AG04450 (cell line): ENCODE measurements at regions not wholly inside any gene's neighbourhood (a gene's known extent, or its start where the extent isn't known, plus 50 kb on each side); places are given as distances from the start of the nearest gene placed in this dataset.
"Not testable (repeated sequence)": the region's sequence is repeated elsewhere in the genome, so short reads cannot be mapped to it uniquely, and the experiment has no call there.

Experiments used
- CTCF ChIA-PET: fragments of 300-600, 350-600 bp; formaldehyde crosslinking; extraction: SDS; loops from one replicate; lab custom pipeline; 2022; ENCODE audit warnings: antibody characterized with exemption, inconsistent platforms; lab: Charles Lee
- POLR2A ChIA-PET: fragments of 350-600 bp; formaldehyde crosslinking; extraction: SDS; loops from one replicate; lab custom pipeline; 2021; ENCODE audit warnings: antibody characterized with exemption, inconsistent platforms; lab: Yijun Ruan, JAX
- DNase-seq: peaks from one replicate; pipeline ENCODE4 v3.0.0-alpha.2; 2011; ENCODE audit warnings: low read depth, low spot score
- H3K27ac ChIP-seq: one replicate; pipeline ENCODE4 v1.5.1; 2012; ENCODE audit warnings: low read depth, low read length, control low read depth
- H3K27me3 ChIP-seq: one replicate; pipeline ENCODE4 v1.6.0; 2012; ENCODE audit warnings: low read length; ENCODE audit not compliant: control insufficient read depth, insufficient read depth
- H3K4me3 ChIP-seq: 2 replicates; pipeline ENCODE4 v1.5.1; 2011; ENCODE audit warnings: mild to moderate bottlenecking, low read depth, low read length, control low read depth
- H3K9me3 ChIP-seq: 2 replicates; pipeline ENCODE4 v1.5.1; 2012; ENCODE audit warnings: low read length; ENCODE audit not compliant: control insufficient read depth, insufficient read depth
- TF ChIP-seq, protein P1 (sequence below): IDR thresholded peaks from 2 replicates; pipeline ENCODE4 v1.5.1; 2011; ENCODE audit warnings: low read depth, low read length, control low read depth, inconsistent platforms

DNA sequence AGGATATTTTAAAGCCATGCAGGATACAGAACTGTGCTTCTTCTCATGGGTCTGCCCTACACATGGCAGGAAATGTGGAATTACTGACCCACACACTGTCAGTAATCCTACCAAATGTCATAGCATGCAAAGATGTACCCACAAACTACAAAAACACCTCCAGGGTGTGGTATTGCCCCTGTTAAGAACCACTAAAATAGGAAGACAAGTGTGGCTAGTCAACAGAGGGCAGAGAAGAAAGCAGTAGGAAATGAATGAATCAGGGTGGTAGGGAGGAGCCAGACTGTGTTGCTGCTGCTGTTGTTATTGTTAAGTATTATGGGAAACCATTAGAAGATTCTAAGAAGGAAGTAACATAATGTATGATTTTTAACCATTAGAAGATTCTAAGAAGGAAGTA is 556.7 kb upstream of the ACVR2A start:
- Histone ChIP-seq H3K27me3 (no peaks in the 10 kb centered on the region), H3K4me3 (no peak overlapping the region), H3K9me3 (no peaks in the 10 kb centered on the region), H3K27ac (no peak overlapping the region)
- DNase-seq, result no peak
- POLR2A ChIA-PET, result no interaction called here
- CTCF ChIA-PET, result no interaction called here
- TF ChIP-seq, protein P1, sequence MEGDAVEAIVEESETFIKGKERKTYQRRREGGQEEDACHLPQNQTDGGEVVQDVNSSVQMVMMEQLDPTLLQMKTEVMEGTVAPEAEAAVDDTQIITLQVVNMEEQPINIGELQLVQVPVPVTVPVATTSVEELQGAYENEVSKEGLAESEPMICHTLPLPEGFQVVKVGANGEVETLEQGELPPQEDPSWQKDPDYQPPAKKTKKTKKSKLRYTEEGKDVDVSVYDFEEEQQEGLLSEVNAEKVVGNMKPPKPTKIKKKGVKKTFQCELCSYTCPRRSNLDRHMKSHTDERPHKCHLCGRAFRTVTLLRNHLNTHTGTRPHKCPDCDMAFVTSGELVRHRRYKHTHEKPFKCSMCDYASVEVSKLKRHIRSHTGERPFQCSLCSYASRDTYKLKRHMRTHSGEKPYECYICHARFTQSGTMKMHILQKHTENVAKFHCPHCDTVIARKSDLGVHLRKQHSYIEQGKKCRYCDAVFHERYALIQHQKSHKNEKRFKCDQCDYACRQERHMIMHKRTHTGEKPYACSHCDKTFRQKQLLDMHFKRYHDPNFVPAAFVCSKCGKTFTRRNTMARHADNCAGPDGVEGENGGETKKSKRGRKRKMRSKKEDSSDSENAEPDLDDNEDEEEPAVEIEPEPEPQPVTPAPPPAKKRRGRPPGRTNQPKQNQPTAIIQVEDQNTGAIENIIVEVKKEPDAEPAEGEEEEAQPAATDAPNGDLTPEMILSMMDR, result no peak

GRCh38 chr2:147275943-147276342 is 568.9 kb upstream of the ACVR2A start:
- ChIA-PET CTCF (no interaction called here), POLR2A (no interaction called here)
- Histone ChIP-seq H3K27me3 (no peaks in the 10 kb centered on the region), H3K27ac (no peak overlapping the region), H3K4me3 (no peak overlapping the region), H3K9me3 (no peaks in the 10 kb centered on the region; the same call in 1 of the 2 replicates)
- TF ChIP-seq, protein P1, result no peak
- DNase-seq, result no peak

GRCh38 chr2:147273628-147274027 is 571.2 kb upstream of the ACVR2A start:
- H3K9me3 ChIP-seq, result no peaks in the 10 kb centered on the region; the same call in 1 of the 2 replicates
- H3K4me3 ChIP-seq, result no peak overlapping the region
- no peak for DNase-seq
- no peaks in the 10 kb centered on the region for H3K27me3 ChIP-seq
- no peak overlapping the region for H3K27ac ChIP-seq
- ChIA-PET CTCF (no interaction called here), POLR2A (no interaction called here)
- TF ChIP-seq, protein P1, result no peak

DNA sequence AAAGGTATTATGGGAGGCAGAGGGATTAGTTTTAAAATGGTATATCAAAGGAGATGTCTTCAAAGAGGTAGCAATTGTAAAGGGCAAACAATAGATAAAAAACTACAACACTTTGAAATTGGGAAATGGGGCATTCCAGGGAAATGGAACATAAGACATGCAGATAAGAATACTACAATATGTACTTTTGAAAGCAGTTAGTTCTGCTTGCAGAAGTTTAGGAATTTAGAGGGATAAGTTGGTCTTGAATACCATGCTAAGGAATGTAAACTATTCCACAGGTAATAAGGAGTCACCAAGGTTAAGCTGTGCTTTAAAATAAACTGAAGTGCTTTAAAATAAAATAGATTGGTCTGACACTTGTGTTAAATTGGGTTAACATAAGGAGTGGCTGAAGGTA is 571.7 kb upstream of the ACVR2A start:
- Histone ChIP-seq H3K27me3 (no peaks in the 10 kb centered on the region), H3K27ac (no peak overlapping the region), H3K4me3 (no peak overlapping the region), H3K9me3 (no peaks in the 10 kb centered on the region)
- TF ChIP-seq, protein P1, result no peak
- ChIA-PET POLR2A (no interaction called here), CTCF (no interaction called here)
- no peak for DNase-seq

DNA sequence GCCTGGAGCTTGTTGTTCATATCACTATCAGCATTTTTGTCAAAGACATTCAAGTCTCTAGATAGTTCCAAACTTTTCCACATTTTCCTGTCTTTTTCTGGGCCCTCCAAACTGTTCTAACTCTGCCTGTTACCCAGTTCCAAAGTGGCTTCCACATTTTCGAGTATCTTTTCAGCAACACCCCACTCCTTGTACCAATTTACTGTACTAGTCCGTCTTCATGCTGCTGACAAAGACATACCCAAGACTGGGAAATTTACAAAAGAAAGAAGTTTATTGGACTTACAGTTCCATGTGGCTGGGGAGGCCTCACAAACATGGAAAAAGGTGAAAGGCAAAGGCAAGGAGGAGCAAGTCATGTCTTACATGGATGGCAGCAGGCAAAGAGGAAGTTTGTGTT is 575.2 kb upstream of the ACVR2A start:
- H3K9me3 ChIP-seq, POLR2A ChIA-PET, H3K27ac ChIP-seq, DNase-seq, H3K4me3 ChIP-seq, H3K27me3 ChIP-seq: not testable (repeated sequence)
- CTCF ChIA-PET, result interaction anchor here (0.6 kb wide), 1 partner anchor 69 kb away, joined by 4 read pairs; no protein-coding TSS in a partner anchor

GRCh38 chr2:147260241-147260640 is 584.6 kb upstream of the ACVR2A start:
- ChIA-PET CTCF (no interaction called here), POLR2A (no interaction called here)
- DNase-seq, result no peak
- Histone ChIP-seq H3K9me3 (no peaks in the 10 kb centered on the region), H3K4me3 (no peak overlapping the region), H3K27me3 (no peaks in the 10 kb centered on the region), H3K27ac (no peak overlapping the region)
- TF ChIP-seq, protein P1, result no peak
